Astrocyte of the spinal cord (primary cell): ENCODE measurements at regions not wholly inside any gene's neighbourhood (a gene's known extent, or its start where the extent isn't known, plus 50 kb on each side); places are given as distances from the start of the nearest gene placed in this dataset.
"Not testable (repeated sequence)": the region's sequence is repeated elsewhere in the genome, so short reads cannot be mapped to it uniquely, and the experiment has no call there.

Experiments
- DNase-seq: peaks from one replicate; pipeline ENCODE4 v3.0.0; 2011; ENCODE audit warnings: low read depth, low spot score
- H3K4me3 ChIP-seq: 2 replicates; pipeline ENCODE4 v1.5.1; 2011; ENCODE audit warnings: low read depth, mild to moderate bottlenecking, low read length, moderate library complexity
- in situ Hi-C: cut with HindIII; loops from 2 replicates; pipeline ENCODE4 v1.10.0; 2017; ENCODE audit warnings: low sequenced_read_pairs

GRCh38 chr1:120250756-120251155, 74.4 kb upstream of the SEC22B start:
- H3K4me3 ChIP-seq, DNase-seq, in situ Hi-C loops: not testable (repeated sequence)

- in situ Hi-C loops, DNase-seq, H3K4me3 ChIP-seq: not testable (repeated sequence)
These were observed 72.6 kb upstream of the SEC22B start for GRCh38 chr1:120248726-120249427.

DNA sequence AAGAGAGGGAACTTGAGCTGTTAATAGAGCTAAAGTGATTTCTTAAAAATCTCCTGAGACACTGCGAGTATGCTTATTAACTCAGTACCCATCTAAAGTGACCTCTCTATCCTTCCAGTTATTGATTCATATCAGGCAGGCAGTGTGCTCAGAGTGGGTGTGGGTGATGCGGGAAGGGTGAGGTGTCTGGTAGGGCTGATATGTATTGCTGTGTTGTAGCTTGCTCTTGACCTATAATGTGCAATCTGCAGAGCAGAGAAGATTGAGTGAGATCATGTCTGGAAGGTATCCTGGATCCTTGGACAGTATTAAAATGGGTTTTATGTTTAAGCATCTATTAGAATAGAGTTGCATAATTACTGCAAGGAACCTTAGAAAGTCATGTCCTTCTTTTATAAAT, 71.9 kb upstream of the SEC22B start:
- in situ Hi-C loops, H3K4me3 ChIP-seq, DNase-seq: not testable (repeated sequence)

- DNase-seq, in situ Hi-C loops, H3K4me3 ChIP-seq: not testable (repeated sequence)
These were observed 67.5 kb upstream of the SEC22B start for GRCh38 chr1:120243867-120244266.

GRCh38 chr1:120242582-120242981, 66.3 kb upstream of the SEC22B start:
- in situ Hi-C loops: not testable (repeated sequence)

GRCh38 chr1:120241868-120242267, 65.5 kb upstream of the SEC22B start:
- DNase-seq, in situ Hi-C loops, H3K4me3 ChIP-seq: not testable (repeated sequence)

More at GRCh38 chr1:120242582-120242981, 66.3 kb upstream of the SEC22B start:
- H3K4me3 ChIP-seq, DNase-seq: not testable (repeated sequence)

GRCh38 chr1:120240181-120240580, 63.9 kb upstream of the SEC22B start:
- H3K4me3 ChIP-seq, in situ Hi-C loops, DNase-seq: not testable (repeated sequence)

GRCh38 chr1:120239351-120239750, 63.0 kb upstream of the SEC22B start:
- DNase-seq, in situ Hi-C loops, H3K4me3 ChIP-seq: not testable (repeated sequence)

DNA sequence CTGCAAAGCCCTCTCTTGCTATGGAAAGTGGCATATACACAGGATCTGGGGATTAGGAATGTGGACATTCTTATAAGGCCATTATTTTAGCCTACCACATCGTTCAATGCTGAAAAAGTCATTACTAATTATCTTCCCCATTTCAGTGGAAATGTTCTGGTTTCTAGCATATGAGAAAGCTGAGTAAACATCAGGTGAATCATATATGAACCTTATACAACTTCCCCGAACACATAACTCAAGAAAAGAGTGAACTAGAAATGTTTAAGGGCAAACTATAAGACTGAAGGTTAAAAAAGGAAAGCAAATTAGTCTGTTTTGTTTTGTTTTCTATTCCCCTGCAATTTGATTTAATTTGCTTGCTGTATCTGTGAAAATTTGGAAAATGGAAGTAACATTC, 62.5 kb upstream of the SEC22B start:
- DNase-seq, H3K4me3 ChIP-seq, in situ Hi-C loops: not testable (repeated sequence)

DNA sequence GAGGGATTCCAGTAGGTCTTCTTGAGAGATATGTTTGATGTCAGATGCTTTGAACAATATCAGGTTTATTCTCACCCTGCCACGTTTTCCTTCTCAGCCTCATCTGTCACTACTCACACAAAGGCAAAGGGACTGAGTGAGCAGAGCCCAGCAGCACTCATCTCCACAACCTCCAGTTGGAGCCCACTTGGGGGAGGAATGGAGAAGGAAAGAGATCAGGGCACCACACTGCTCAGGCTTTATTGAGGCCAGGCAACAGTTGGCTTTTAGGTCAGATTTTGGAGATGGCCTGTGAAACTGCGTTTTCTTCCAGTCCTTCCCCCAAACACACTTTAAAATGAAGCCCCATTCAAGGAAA, 57.3 kb upstream of the SEC22B start:
- DNase-seq, H3K4me3 ChIP-seq, in situ Hi-C loops: not testable (repeated sequence)

GRCh38 chr1:120232834-120233660, 56.7 kb upstream of the SEC22B start:
- H3K4me3 ChIP-seq, in situ Hi-C loops, DNase-seq: not testable (repeated sequence)

DNA sequence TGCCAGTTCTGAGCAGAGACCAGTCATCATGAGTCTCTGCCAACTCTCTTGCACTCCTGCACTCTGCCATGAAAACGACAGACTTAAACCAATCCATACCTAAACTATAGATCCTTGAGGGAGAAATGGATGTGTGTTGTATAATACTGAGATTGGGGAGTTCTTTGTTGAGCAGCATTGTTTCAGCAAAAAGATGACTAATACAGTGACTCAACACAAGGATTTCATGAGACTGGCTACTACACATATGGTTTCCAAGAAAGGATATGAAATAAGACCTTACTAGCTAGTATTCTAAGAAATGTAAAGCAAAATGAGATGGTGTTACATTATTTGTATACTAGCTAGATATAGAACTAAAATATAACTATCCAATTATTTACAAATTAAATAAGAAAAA, 53.5 kb upstream of the SEC22B start:
- in situ Hi-C loops, H3K4me3 ChIP-seq, DNase-seq: not testable (repeated sequence)
